NOMO-1 (cell line): ENCODE measurements at regions not wholly inside any gene's neighbourhood (a gene's known extent, or its start where the extent isn't known, plus 50 kb on each side); places are given as distances from the start of the nearest gene placed in this dataset.

Experiments
- DNase-seq, 2 experiments: peaks; one replicate each; lab custom pipeline; 2025; ENCODE audit not compliant: unreplicated experiment in 2 of 2; lab: John Stamatoyannopoulos, UW

GRCh38 chr9:117775591-117775990, 71.4 kb downstream of the TLR4 start:
- DNase-seq = no peak

- peak; percentile 60 to 86 for DNase-seq
Measured at GRCh38 chr9:117777823-117778222, 73.6 kb downstream of the TLR4 start.

- DNase-seq = no peak
Measured at GRCh38 chr9:117779760-117780159, 75.6 kb downstream of the TLR4 start.

GRCh38 chr9:117782931-117783788, 79.0 kb downstream of the TLR4 start:
- DNase-seq = peak; percentile 64 to 82

GRCh38 chr9:117783828-117784227, 79.6 kb downstream of the TLR4 start:
- peak; percentile 50 to 89 for DNase-seq

- DNase-seq = no peak
Measured at GRCh38 chr9:117784996-117785395, 80.8 kb downstream of the TLR4 start.

DNA sequence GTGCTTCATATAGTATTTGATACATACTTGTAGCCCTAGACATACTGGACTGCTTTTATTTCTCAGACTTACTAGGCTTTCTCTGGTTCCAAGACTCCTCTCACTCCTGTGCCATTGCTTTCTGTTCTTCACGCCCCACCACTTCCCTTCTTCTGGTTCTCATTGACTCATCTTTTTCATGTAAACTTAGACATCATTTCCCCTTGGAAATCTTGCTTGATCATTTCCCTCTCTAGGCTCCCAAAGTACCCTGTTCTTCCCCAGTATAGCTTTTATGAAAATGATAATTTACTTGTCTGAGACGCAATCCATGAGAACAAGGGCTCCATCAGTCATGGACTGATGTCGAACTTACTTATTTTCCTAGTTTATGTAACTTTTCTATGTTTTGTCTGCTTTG, 83.5 kb downstream of the TLR4 start:
- peak in 1 of 2 experiments; percentile 5 for DNase-seq

- DNase-seq = no peak
Measured at GRCh38 chr9:117795271-117795670, 91.1 kb downstream of the TLR4 start.

- no peak for DNase-seq
Measured at GRCh38 chr9:117796681-117797080, 92.5 kb downstream of the TLR4 start.

GRCh38 chr9:117800389-117800788, 96.2 kb downstream of the TLR4 start:
- DNase-seq = no peak

GRCh38 chr9:117809751-117810150, 105.5 kb downstream of the TLR4 start:
- DNase-seq = no peak

DNA sequence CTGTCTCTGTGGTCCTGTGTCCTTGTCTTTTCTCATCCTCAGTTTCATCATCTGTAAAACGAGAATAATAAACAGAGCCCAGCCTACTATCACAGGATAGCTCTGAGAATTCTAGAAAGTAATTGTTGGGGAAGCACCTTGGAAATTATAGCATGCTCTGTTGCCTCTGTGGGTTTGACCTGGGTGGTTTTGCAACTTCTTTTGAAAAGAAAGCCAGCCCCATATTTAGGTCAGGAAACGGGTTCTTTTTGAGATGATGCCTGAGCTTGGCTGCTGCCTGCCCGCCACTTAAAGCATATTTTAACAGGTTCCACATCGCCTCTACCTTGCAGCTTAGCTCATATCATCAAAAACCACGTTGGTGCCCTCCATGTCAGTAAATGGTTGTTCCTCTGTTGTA, 111.1 kb downstream of the TLR4 start:
- DNase-seq = peak in 1 of 2 experiments; percentile 9

GRCh38 chr9:117815948-117816347, 111.7 kb downstream of the TLR4 start:
- DNase-seq = no peak

DNA sequence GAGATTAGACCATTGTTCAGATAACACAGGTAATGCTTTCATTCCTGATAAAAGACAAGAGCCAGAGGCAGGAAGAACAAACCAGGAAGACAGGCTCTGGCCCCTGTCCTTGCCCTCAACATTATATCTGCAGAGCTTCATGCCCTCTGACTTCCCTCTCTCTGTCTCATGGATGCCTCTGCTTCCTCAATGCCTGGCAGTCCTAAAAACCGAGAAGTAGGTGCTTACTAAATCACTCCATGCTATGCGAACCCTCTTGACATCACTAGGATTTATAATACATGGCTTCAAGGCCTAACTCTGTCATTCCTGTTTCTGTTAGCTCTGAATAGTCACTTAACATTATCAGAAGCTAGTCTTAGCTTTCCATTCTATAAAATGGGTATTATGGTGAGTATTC, 117.8 kb downstream of the TLR4 start:
- DNase-seq = peak in 1 of 2 experiments; percentile 15

DNA sequence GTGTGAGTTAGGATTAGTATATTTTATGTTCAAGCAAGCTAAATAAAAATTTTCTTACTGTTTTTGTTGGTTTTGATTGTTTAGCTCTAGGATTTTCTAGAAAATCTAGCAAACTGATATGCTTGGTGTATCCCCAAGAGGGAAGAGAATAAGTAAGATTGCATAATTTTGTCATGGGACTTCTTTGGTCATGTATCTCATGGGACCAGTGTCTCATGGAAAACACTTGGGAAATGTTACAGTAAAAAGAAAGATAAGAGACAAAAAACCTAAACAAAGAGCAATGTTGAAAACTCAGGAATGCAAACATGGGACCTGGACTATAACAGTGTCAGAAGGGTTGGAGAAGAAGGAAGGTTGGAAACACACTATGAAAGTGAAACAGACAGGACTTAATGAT, 119.4 kb downstream of the TLR4 start:
- no peak for DNase-seq

DNA sequence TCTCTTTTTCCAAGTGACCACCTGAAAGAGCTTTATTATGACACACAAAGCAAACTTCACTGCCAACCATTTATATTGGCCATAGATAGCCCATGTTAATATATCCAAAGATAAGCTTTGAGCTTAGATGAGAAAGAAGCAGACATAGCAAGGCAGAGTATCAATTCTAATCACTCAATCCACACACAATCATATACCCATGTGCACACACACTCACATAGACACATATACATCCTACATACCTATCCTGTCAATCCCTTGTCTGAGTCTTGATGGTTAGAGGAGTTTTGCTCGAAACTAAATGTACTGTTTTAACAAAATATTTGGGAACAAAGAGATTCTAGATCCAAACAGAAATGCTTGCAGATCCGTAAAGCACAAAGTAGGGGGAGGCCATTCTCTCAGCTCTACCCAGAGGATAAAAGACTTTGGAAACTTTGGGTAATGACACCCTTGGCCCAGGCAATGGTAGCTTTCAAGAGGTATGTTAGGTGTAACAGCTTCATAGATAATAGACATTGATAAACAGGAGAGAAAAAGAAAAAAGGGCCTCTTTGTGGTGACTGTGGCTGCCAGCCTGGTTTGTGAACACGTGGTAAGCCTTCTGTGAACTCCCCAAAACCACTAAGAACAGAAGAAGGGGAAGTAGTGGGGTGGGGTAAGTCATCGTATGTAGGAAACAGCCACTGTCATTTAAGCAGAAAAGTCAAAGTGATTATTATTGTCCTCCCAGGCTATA, 121.6 kb downstream of the TLR4 start:
- DNase-seq = peak; percentile 90 to 95

GRCh38 chr9:117826837-117827236, 122.6 kb downstream of the TLR4 start:
- peak; percentile 14 to 39 for DNase-seq

DNA sequence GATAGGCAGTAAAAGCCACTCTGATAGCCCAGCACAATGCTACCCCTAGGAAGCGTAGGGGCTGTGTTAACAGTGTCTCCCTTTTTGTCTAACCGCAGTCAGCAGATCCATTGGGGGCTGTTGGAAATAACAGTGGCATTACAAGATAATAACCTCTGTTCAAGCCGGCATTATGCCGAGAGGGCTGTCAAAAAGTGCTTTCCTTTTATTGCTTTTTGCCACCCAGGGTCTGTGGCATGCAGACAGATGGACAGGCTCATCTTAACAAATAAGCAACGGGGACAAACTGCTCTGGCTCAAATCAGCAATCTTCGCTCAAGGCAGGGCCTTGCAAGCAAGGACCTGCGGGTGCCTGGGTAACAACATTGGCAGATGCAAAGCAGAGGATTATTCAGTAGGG, 123.3 kb downstream of the TLR4 start:
- no peak for DNase-seq

GRCh38 chr9:117828466-117828865, 124.3 kb downstream of the TLR4 start:
- DNase-seq = no peak

- DNase-seq = no peak
Measured at GRCh38 chr9:117835798-117836197, 131.6 kb downstream of the TLR4 start.

- DNase-seq = no peak
Measured at GRCh38 chr9:117839862-117840261, 135.7 kb downstream of the TLR4 start.
